ENCODE measurements at regions not wholly inside any gene's neighbourhood (a gene's known extent, or its start where the extent isn't known, plus 50 kb on each side); places are given as distances from the start of the nearest gene placed in this dataset.
A peak's percentile ranks its signal among the peaks of the same experiment; 100 is the strongest.

GRCh38 chr15:26082221-26083109 is 219.3 kb upstream of the ATP10A start:
- intact Hi-C loops (cut with DNase I): no loop called here
- peak overlapping the region; percentile 90 to 96 (median 92) for H3K27ac ChIP-seq (replicated peaks in 1 of 4)
- peak overlapping the region; percentile 73 to 90 (median 82) for H3K4me3 ChIP-seq
- peak; percentile 99 for DNase-seq (ENCODE audit: extremely low spot score)
- H3K9me3 ChIP-seq: no peaks in the 10 kb centered on the region
- WGBS: under 1% methylated on average over 35 of the region's 48 CpGs
- peak; percentile 96 to 99 for TF ChIP-seq POLR2AphosphoS5 (IDR thresholded peaks at IDR 0.05)
- TF ChIP-seq EP300 (IDR thresholded peaks at IDR 0.05): no peak
- peak; percentile 41 for TF ChIP-seq POLR2A (IDR thresholded peaks at IDR 0.05; ENCODE audit: low read depth)
- TF ChIP-seq CTCF (IDR thresholded peaks at IDR 0.05): no peak
- H3K27me3 ChIP-seq: no peaks in the 10 kb centered on the region
- H3K36me3 ChIP-seq: no peaks in the 10 kb centered on the region
- peaks cover 3 to 22% (median 14%) of the 10 kb centered on the region in 4 donors for H3K4me1 ChIP-seq

- intact Hi-C loops (cut with DNase I): no loop called here
- Histone ChIP-seq H3K9me3 (no peaks in the 10 kb centered on the region), H3K4me3 (peak overlapping the region in 3 of 4 donors; percentile 73 to 90 (median 79)), H3K36me3 (no peaks in the 10 kb centered on the region), H3K27me3 (no peaks in the 10 kb centered on the region), H3K4me1 (peaks cover 3 to 22% (median 14%) of the 10 kb centered on the region in 4 donors), H3K27ac (replicated peaks in 1 of 4) (peak overlapping the region; percentile 90 to 96 (median 92))
- WGBS: 30% methylated on average over 10 of the region's 10 CpGs
- no peak for TF ChIP-seq POLR2A (IDR thresholded peaks at IDR 0.05; ENCODE audit: low read depth)
- TF ChIP-seq EP300 (IDR thresholded peaks at IDR 0.05): no peak
- no peak for TF ChIP-seq CTCF (IDR thresholded peaks at IDR 0.05)
- TF ChIP-seq POLR2AphosphoS5 (IDR thresholded peaks at IDR 0.05): no peak
- no peak for DNase-seq (ENCODE audit: extremely low spot score)
These were observed 218.7 kb upstream of the ATP10A start for GRCh38 chr15:26081758-26082220.

DNA sequence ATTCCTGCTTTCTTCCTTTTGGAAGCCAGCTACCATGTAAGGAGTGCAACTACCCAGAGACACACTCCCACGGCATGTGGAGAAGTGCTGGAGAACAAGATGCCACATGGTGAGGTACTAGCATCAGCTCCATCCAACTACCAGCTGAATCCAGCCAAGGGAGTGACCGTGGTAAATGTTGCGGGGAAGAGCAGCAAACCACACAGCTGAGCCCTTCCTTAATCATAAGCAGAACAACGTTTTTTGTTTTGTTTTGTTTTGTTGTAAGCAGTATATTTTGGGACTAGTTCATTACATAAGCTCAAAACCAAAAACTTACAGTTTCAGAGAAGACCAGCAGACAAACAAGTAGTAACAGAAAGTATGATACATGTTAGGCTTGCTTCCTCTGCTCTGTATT is 212.6 kb upstream of the ATP10A start:
- H3K4me1 ChIP-seq: no peaks in the 10 kb centered on the region
- no peak overlapping the region for H3K4me3 ChIP-seq
- no peaks in the 10 kb centered on the region for H3K27me3 ChIP-seq
- H3K36me3 ChIP-seq: no peaks in the 10 kb centered on the region
- whole genome bisulfite sequencing: 72% methylated on average over 4 of the region's 4 CpGs
- DNase-seq (ENCODE audit: extremely low spot score): no peak
- H3K9me3 ChIP-seq: no peaks in the 10 kb centered on the region
- no peak for TF ChIP-seq CTCF (IDR thresholded peaks at IDR 0.05)
- no peak for TF ChIP-seq POLR2A (IDR thresholded peaks at IDR 0.05; ENCODE audit: low read depth)
- TF ChIP-seq EP300 (IDR thresholded peaks at IDR 0.05): no peak
- no peak for TF ChIP-seq POLR2AphosphoS5 (IDR thresholded peaks at IDR 0.05)
- H3K27ac ChIP-seq (replicated peaks in 1 of 4): no peak overlapping the region
- intact Hi-C loops (cut with DNase I): no loop called here

DNA sequence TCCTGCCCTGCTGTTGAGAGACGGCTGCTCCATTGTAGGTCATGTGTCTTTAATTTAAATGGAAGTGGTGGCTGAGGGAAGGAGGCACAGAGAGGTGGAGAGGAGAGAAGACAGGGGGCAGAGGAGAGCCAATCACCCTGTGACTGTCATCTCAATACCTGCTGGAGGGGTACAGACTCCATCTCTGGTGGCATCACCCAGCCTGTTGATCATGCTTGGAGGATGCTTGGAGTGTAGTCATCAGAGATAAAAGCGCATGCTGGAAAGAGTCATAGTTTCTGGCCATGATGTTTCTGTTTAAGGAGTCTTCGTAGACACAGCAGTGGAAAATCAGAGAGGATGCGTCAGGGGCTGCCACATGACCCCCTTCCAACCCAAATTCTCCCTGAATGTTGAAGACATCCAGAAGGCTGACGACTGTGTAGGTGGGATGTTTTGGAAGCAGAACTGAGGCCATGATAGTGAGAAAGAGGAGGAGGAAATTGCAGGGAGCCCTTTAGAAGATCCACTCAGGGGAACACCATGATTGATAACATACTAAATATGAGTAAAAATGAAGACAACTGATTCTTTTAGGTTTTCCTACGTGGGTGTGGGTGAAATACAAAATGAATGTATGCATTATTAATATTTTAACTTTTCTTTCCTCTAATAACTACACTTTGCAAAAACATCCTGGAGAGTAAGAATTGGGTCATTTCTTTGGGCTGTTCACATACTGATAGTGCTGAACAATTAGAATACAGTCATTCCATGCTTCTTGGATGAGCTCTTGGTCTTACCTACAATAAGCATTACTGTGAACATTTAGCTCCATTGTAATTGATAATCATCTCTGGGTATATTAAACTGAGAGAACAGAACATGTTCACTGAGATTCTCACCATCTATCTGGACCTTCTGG is 210.6 kb upstream of the ATP10A start:
- no peak overlapping the region for H3K27ac ChIP-seq (replicated peaks in 1 of 4)
- H3K27me3 ChIP-seq: no peaks in the 10 kb centered on the region
- WGBS: 74% methylated on average over 6 of the region's 6 CpGs
- H3K4me3 ChIP-seq: no peak overlapping the region
- no peaks in the 10 kb centered on the region for H3K9me3 ChIP-seq
- no peak for DNase-seq (ENCODE audit: extremely low spot score)
- intact Hi-C loops (cut with DNase I): no loop called here
- no peaks in the 10 kb centered on the region for H3K4me1 ChIP-seq
- H3K36me3 ChIP-seq: no peaks in the 10 kb centered on the region
- TF ChIP-seq CTCF (IDR thresholded peaks at IDR 0.05): no peak
- no peak for TF ChIP-seq POLR2A (IDR thresholded peaks at IDR 0.05; ENCODE audit: low read depth)
